Activated CD4-positive, alpha-beta memory T cell treated with anti-CD3 and anti-CD28 coated beads, Interleukin-2, amount 10 ng/mL, durations not matched to agents 7 days and 5 days (primary cell): ENCODE measurements at regions not wholly inside any gene's neighbourhood (a gene's known extent, or its start where the extent isn't known, plus 50 kb on each side); places are given as distances from the start of the nearest gene placed in this dataset.

Source experiments
- CTCF ChIA-PET: fragments of 350-600 bp; sonication (Branson Sonifier 250); formaldehyde crosslinking; loops from one replicate; lab custom pipeline; 2021; ENCODE audit warnings: antibody characterized with exemption, inconsistent platforms; lab: Charles Lee
- POLR2A ChIA-PET: fragments of 350-600 bp; sonication (Branson Sonifier 250); formaldehyde crosslinking; loops from one replicate; lab custom pipeline; 2021; ENCODE audit warnings: antibody characterized with exemption; lab: Charles Lee
- DNase-seq: peaks from one replicate; pipeline ENCODE4 v3.0.0-alpha.2; 2020
- H3K27ac Mint-ChIP-seq: one replicate; pipeline ENCODE4 v1.8.0; 2021; ENCODE audit warnings: mild to moderate bottlenecking, mixed read lengths
- H3K27me3 Mint-ChIP-seq: one replicate; pipeline ENCODE4 v1.8.0; 2021; ENCODE audit warnings: mixed read lengths
- H3K36me3 Mint-ChIP-seq: one replicate; pipeline ENCODE4 v1.8.0; 2021; ENCODE audit warnings: low read depth, mixed read lengths
- H3K4me1 Mint-ChIP-seq: one replicate; pipeline ENCODE4 v1.8.0; 2021; ENCODE audit warnings: mixed read lengths
- H3K4me3 Mint-ChIP-seq: one replicate; pipeline ENCODE4 v1.8.0; 2021; ENCODE audit warnings: mild to moderate bottlenecking, mixed read lengths
- H3K9me3 Mint-ChIP-seq: one replicate; pipeline ENCODE4 v1.8.0; 2021; ENCODE audit warnings: mixed read lengths

GRCh38 chr16:11401161-11402050 lies 56.1 kb downstream of the RMI2 start:
- Mint-ChIP-seq H3K27ac (no peak overlapping the region), H3K9me3 (no peaks in the 10 kb centered on the region), H3K36me3 (no peaks in the 10 kb centered on the region), H3K4me3 (no peak overlapping the region), H3K4me1 (no peaks in the 10 kb centered on the region), H3K27me3 (no peaks in the 10 kb centered on the region)
- ChIA-PET CTCF (interaction anchor here (1.8 kb wide), 1 partner anchor 438 kb away, joined by 5 read pairs; no protein-coding TSS in a partner anchor), POLR2A (interaction anchor here (1.8 kb wide), 1 partner anchor 10 kb away, joined by 5 read pairs; no protein-coding TSS in a partner anchor)
- no peak for DNase-seq

GRCh38 chr16:11402051-11402744 lies 56.9 kb downstream of the RMI2 start:
- no peaks in the 10 kb centered on the region for H3K27me3 Mint-ChIP-seq
- H3K27ac Mint-ChIP-seq = no peak overlapping the region
- no peaks in the 10 kb centered on the region for H3K36me3 Mint-ChIP-seq
- DNase-seq = no peak
- no peaks in the 10 kb centered on the region for H3K9me3 Mint-ChIP-seq
- CTCF ChIA-PET = interaction anchor here (1.2 to 1.8 kb wide), 2 partner anchors 240 to 439 kb away, joined by 3 to 5 read pairs; no protein-coding TSS in a partner anchor
- no peaks in the 10 kb centered on the region for H3K4me1 Mint-ChIP-seq
- POLR2A ChIA-PET = interaction anchor here (1.8 kb wide), 1 partner anchor 11 kb away, joined by 5 read pairs; no protein-coding TSS in a partner anchor
- no peak overlapping the region for H3K4me3 Mint-ChIP-seq

- Mint-ChIP-seq H3K9me3 (no peaks in the 10 kb centered on the region), H3K4me1 (peaks cover 2% of the 10 kb centered on the region), H3K27ac (no peak overlapping the region), H3K36me3 (no peaks in the 10 kb centered on the region), H3K4me3 (no peak overlapping the region), H3K27me3 (no peaks in the 10 kb centered on the region)
- no peak for DNase-seq
- ChIA-PET CTCF (interaction anchor here (1.2 to 1.3 kb wide), 2 partner anchors 9 to 240 kb away, joined by 3 to 6 read pairs; no protein-coding TSS in a partner anchor), POLR2A (interaction anchor here (1.8 kb wide), 1 partner anchor 11 kb away, joined by 5 read pairs; no protein-coding TSS in a partner anchor)
Measured at GRCh38 chr16:11402745-11403533, 57.7 kb downstream of the RMI2 start.

- POLR2A ChIA-PET = interaction anchor here (1.8 kb wide), 1 partner anchor 12 kb away, joined by 5 read pairs; no protein-coding TSS in a partner anchor
- H3K27me3 Mint-ChIP-seq = no peaks in the 10 kb centered on the region
Measured at GRCh38 chr16:11403534-11403795, 58.2 kb downstream of the RMI2 start.

GRCh38 chr16:11403920-11404319 lies 58.7 kb downstream of the RMI2 start:
- Mint-ChIP-seq H3K27me3 (no peaks in the 10 kb centered on the region), H3K9me3 (no peaks in the 10 kb centered on the region), H3K27ac (no peak overlapping the region), H3K4me1 (peaks cover 2% of the 10 kb centered on the region), H3K36me3 (no peaks in the 10 kb centered on the region), H3K4me3 (no peak overlapping the region)
- ChIA-PET POLR2A (no interaction called here), CTCF (interaction anchor here (0.7 to 1.3 kb wide), 2 partner anchors 10 to 453 kb away, joined by 3 to 6 read pairs; no protein-coding TSS in a partner anchor)
- DNase-seq = no peak

More at GRCh38 chr16:11403534-11403795, 58.2 kb downstream of the RMI2 start:
- Mint-ChIP-seq H3K4me3 (no peak overlapping the region), H3K4me1 (peaks cover 2% of the 10 kb centered on the region), H3K36me3 (no peaks in the 10 kb centered on the region), H3K9me3 (no peaks in the 10 kb centered on the region), H3K27ac (no peak overlapping the region)
- no peak for DNase-seq
- CTCF ChIA-PET = interaction anchor here (1.3 kb wide), 1 partner anchor 10 kb away, joined by 6 read pairs; no protein-coding TSS in a partner anchor

GRCh38 chr16:11404603-11405002 lies 59.3 kb downstream of the RMI2 start:
- DNase-seq = no peak
- Mint-ChIP-seq H3K27me3 (no peaks in the 10 kb centered on the region), H3K36me3 (no peaks in the 10 kb centered on the region), H3K9me3 (no peaks in the 10 kb centered on the region), H3K27ac (no peak overlapping the region), H3K4me3 (no peak overlapping the region), H3K4me1 (peaks cover 2% of the 10 kb centered on the region)
- CTCF ChIA-PET = interaction anchor here (0.7 to 5.0 kb wide), 5 partner anchors 7 to 454 kb away, joined by 3 to 50 read pairs (median 5); no protein-coding TSS in a partner anchor
- POLR2A ChIA-PET = no interaction called here

- H3K4me3 Mint-ChIP-seq = no peak overlapping the region
- POLR2A ChIA-PET = no interaction called here
- CTCF ChIA-PET = interaction anchor here (0.7 to 5.0 kb wide), 14 partner anchors 8 to 662 kb away, joined by 3 to 50 read pairs (median 4); partner anchors contain the start of gene ZC3H7A
- H3K9me3 Mint-ChIP-seq = no peaks in the 10 kb centered on the region
- peaks cover 2% of the 10 kb centered on the region for H3K4me1 Mint-ChIP-seq
- peak; percentile 65 for DNase-seq
- no peaks in the 10 kb centered on the region for H3K36me3 Mint-ChIP-seq
- no peaks in the 10 kb centered on the region for H3K27me3 Mint-ChIP-seq
- H3K27ac Mint-ChIP-seq = no peak overlapping the region
Measured at GRCh38 chr16:11405331-11406176, 60.3 kb downstream of the RMI2 start.

- no peaks in the 10 kb centered on the region for H3K36me3 Mint-ChIP-seq
- DNase-seq = no peak
Measured at GRCh38 chr16:11406177-11406560, 60.9 kb downstream of the RMI2 start.

GRCh38 chr16:11407047-11407982 lies 62.1 kb downstream of the RMI2 start:
- Mint-ChIP-seq H3K27me3 (no peaks in the 10 kb centered on the region), H3K27ac (no peak overlapping the region), H3K9me3 (no peaks in the 10 kb centered on the region), H3K4me1 (peaks cover 2% of the 10 kb centered on the region), H3K36me3 (no peaks in the 10 kb centered on the region), H3K4me3 (no peak overlapping the region)
- ChIA-PET POLR2A (interaction anchor here (1.5 kb wide), 1 partner anchor 8 kb away, joined by 3 read pairs; no protein-coding TSS in a partner anchor), CTCF (interaction anchor here (0.5 to 5.0 kb wide), 35 partner anchors 8 to 1410 kb away, joined by 3 to 50 read pairs (median 4); partner anchors contain the start of gene SNX29)
- DNase-seq = peak; percentile 73

More at GRCh38 chr16:11406177-11406560, 60.9 kb downstream of the RMI2 start:
- H3K4me1 Mint-ChIP-seq = peaks cover 2% of the 10 kb centered on the region
- no peak overlapping the region for H3K27ac Mint-ChIP-seq
- POLR2A ChIA-PET = no interaction called here
- CTCF ChIA-PET = interaction anchor here (0.6 to 5.0 kb wide), 20 partner anchors 9 to 661 kb away, joined by 3 to 50 read pairs (median 4); partner anchors contain the start of genes SNX29 and ZC3H7A
- no peaks in the 10 kb centered on the region for H3K27me3 Mint-ChIP-seq
- no peaks in the 10 kb centered on the region for H3K9me3 Mint-ChIP-seq
- H3K4me3 Mint-ChIP-seq = no peak overlapping the region

GRCh38 chr16:11408216-11408615 lies 63.0 kb downstream of the RMI2 start:
- no peaks in the 10 kb centered on the region for H3K36me3 Mint-ChIP-seq
- CTCF ChIA-PET = interaction anchor here (0.5 to 5.0 kb wide), 21 partner anchors 9 to 1409 kb away, joined by 3 to 50 read pairs (median 4); no protein-coding TSS in a partner anchor
- peaks cover 2% of the 10 kb centered on the region for H3K4me1 Mint-ChIP-seq

More at GRCh38 chr16:11408216-11408615, 63.0 kb downstream of the RMI2 start:
- DNase-seq = no peak
- Mint-ChIP-seq H3K9me3 (no peaks in the 10 kb centered on the region), H3K27ac (no peak overlapping the region), H3K27me3 (no peaks in the 10 kb centered on the region), H3K4me3 (no peak overlapping the region)
- POLR2A ChIA-PET = interaction anchor here (1.5 kb wide), 1 partner anchor 9 kb away, joined by 3 read pairs; no protein-coding TSS in a partner anchor
